ENCODE measurements at regions not wholly inside any gene's neighbourhood (a gene's known extent, or its start where the extent isn't known, plus 50 kb on each side); places are given as distances from the start of the nearest gene placed in this dataset.

- TF ChIP-seq ZNF274 (IDR thresholded peaks at IDR 0.05; ENCODE audit: low read depth, low read length) (no peak), YY1 (IDR thresholded peaks at IDR 0.05; ENCODE audit: insufficient read depth, insufficient read length) (no peak)
Observed at GRCh38 chr13:105231579-105231978, 1303.9 kb downstream of the EFNB2 start.
